ENCODE measurements at regions not wholly inside any gene's neighbourhood (a gene's known extent, or its start where the extent isn't known, plus 50 kb on each side); places are given as distances from the start of the nearest gene placed in this dataset.
"Not testable (repeated sequence)": the region's sequence is repeated elsewhere in the genome, so short reads cannot be mapped to it uniquely, and the experiment has no call there.

DNA sequence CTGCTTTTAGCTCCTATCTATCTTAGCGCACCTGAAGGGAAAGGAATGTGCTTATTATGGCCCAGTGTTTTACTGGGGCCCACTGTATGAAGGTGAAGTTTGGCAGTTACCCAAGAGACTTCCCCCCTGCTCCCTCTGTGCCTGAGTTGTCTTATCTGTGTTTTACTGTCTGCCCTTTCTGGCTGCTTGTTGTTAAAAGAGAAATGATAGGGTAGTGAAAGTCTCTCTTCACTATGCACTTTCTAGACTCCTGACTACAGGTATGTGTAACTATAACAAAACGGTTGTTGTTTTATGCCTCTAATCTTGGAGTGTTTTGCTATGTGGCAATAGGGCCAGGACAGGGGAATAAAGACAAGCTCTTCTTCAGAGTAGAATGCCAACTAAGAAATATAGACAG lies 326.9 kb downstream of the KIF20B start:
- 47% methylated on average over 2 of the region's 2 CpGs for WGBS
- no peak for TF ChIP-seq POLR2A (IDR thresholded peaks at IDR 0.05)
- TF ChIP-seq POLR2AphosphoS5 (IDR thresholded peaks at IDR 0.05), result no peak
- TF ChIP-seq, protein P1, sequence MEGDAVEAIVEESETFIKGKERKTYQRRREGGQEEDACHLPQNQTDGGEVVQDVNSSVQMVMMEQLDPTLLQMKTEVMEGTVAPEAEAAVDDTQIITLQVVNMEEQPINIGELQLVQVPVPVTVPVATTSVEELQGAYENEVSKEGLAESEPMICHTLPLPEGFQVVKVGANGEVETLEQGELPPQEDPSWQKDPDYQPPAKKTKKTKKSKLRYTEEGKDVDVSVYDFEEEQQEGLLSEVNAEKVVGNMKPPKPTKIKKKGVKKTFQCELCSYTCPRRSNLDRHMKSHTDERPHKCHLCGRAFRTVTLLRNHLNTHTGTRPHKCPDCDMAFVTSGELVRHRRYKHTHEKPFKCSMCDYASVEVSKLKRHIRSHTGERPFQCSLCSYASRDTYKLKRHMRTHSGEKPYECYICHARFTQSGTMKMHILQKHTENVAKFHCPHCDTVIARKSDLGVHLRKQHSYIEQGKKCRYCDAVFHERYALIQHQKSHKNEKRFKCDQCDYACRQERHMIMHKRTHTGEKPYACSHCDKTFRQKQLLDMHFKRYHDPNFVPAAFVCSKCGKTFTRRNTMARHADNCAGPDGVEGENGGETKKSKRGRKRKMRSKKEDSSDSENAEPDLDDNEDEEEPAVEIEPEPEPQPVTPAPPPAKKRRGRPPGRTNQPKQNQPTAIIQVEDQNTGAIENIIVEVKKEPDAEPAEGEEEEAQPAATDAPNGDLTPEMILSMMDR (IDR thresholded peaks at IDR 0.05), result no peak
- Histone ChIP-seq H3K9me3 (no peaks in the 10 kb centered on the region), H3K27me3 (replicated peaks; ENCODE audit: insufficient read depth) (no peaks in the 10 kb centered on the region), H3K4me3 (no peak overlapping the region), H3K4me1 (replicated peaks) (no peaks in the 10 kb centered on the region), H3K27ac (no peak overlapping the region), H3K36me3 (no peaks in the 10 kb centered on the region)
- no peak for DNase-seq (ENCODE audit: low spot score)
- intact Hi-C loops (cut with DNase I), result no loop called here

DNA sequence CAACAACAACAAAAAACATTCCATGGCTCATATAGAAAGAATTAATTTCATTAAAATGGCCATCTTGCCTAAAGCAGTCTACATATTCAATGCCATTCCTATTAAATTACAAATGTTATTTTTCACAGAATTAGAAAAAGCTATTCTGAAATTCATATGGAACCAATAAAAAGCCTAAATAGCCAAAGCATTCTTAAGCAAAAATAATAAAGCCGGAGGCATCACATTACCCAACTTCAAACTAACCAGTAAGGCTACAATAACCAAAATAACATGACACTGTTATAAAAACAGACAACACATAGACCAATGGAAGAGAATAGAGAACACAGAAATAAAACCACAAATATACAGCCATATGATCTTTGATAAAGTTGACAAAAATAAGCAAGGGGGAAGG lies 330.4 kb downstream of the KIF20B start:
- TF ChIP-seq, protein P1 (IDR thresholded peaks at IDR 0.05), result no peak
- TF ChIP-seq POLR2AphosphoS5 (IDR thresholded peaks at IDR 0.05) (no peak), POLR2A (IDR thresholded peaks at IDR 0.05) (no peak)
- H3K36me3 ChIP-seq, result no peaks in the 10 kb centered on the region
- H3K4me3 ChIP-seq, result no peak overlapping the region
- no peak overlapping the region for H3K27ac ChIP-seq
- H3K27me3 ChIP-seq (replicated peaks; ENCODE audit: insufficient read depth), result no peaks in the 10 kb centered on the region
- H3K9me3 ChIP-seq, result no peaks in the 10 kb centered on the region
- DNase-seq (ENCODE audit: low spot score), result no peak
- no peaks in the 10 kb centered on the region for H3K4me1 ChIP-seq (replicated peaks)
- intact Hi-C loops (cut with DNase I), result no loop called here
- 93% methylated on average over 1 of the region's 1 CpG for WGBS

DNA sequence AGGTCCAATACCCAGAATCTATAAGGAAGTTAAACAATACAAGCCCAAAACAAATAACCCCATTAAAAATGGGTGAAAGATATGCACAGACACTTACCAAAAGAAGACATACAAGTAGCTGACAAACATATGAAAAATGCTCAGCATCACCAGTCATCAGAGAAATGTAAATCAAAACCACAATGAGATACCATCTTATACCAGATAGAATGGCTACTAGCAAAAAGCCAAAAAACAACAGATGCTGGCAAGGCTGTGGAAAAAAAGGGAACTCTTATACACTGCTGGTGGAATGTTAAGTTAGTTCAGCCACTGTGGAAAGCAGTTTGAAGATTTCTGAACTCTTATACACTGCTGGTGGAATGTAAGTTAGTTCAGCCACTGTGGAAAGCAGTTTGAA lies 331.1 kb downstream of the KIF20B start:
- TF ChIP-seq POLR2A (IDR thresholded peaks at IDR 0.05), result no peak
- TF ChIP-seq, protein P1 (IDR thresholded peaks at IDR 0.05), result no peak
- TF ChIP-seq POLR2AphosphoS5 (IDR thresholded peaks at IDR 0.05), result no peak
- no peaks in the 10 kb centered on the region for H3K9me3 ChIP-seq
- H3K36me3 ChIP-seq, result no peaks in the 10 kb centered on the region
- no peaks in the 10 kb centered on the region for H3K27me3 ChIP-seq (replicated peaks; ENCODE audit: insufficient read depth)
- DNase-seq (ENCODE audit: low spot score), result no peak
- H3K4me3 ChIP-seq, result no peak overlapping the region
- no peaks in the 10 kb centered on the region for H3K4me1 ChIP-seq (replicated peaks)
- intact Hi-C loops (cut with DNase I), result no loop called here
- no peak overlapping the region for H3K27ac ChIP-seq

DNA sequence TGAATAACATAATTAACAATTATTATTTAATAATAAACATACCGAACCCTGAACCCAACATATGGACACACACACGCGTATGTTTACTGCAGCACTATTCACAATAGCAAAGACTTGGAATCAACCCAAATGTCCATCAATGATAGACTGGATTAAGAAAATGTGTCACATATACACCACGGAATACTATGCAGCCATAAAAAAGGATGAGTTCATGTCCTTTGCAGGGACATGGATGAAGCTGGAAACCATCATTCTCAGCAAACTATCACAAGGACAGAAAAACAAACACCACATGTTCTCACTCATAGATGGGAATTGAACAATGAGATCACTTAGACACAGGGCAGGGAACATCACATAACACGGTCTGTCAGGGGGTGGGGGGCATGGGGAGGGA lies 333.5 kb downstream of the KIF20B start:
- intact Hi-C loops (cut with DNase I), result not testable (repeated sequence)

DNA sequence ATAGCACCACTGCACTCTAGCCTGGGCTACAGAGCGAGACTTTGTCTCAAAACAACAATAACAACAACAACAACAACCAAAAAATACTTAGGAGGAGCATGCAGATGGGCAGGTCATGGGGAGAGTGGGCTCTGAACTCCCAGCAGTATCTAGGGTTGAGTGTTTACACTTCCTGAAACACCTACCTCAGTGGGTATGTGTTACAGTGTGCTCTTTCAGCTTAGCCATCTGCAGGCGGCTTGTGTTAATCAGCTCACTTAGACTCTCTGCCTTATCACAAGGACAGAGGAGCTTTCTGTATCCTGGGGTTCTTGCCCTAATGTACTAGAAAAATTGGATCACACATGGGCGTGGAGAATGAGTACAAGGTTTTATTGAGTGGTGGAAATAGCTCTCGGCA lies 340.2 kb downstream of the KIF20B start:
- Histone ChIP-seq H3K36me3 (no peaks in the 10 kb centered on the region), H3K27me3 (replicated peaks; ENCODE audit: insufficient read depth) (no peaks in the 10 kb centered on the region), H3K27ac (no peak overlapping the region), H3K4me1 (replicated peaks) (no peaks in the 10 kb centered on the region), H3K4me3 (no peak overlapping the region), H3K9me3 (no peaks in the 10 kb centered on the region)
- intact Hi-C loops (cut with DNase I), result no loop called here
- DNase-seq (ENCODE audit: low spot score), result no peak
- WGBS, result 87% methylated on average over 4 of the region's 4 CpGs
- TF ChIP-seq POLR2A (IDR thresholded peaks at IDR 0.05), result no peak
- TF ChIP-seq, protein P1 (IDR thresholded peaks at IDR 0.05), result no peak

More for the DNA sequence above, 333.5 kb downstream of the KIF20B start:
- H3K4me3 ChIP-seq; DNase-seq (ENCODE audit: low spot score); H3K27ac ChIP-seq; H3K27me3 ChIP-seq (replicated peaks; ENCODE audit: insufficient read depth); H3K36me3 ChIP-seq; H3K4me1 ChIP-seq (replicated peaks); H3K9me3 ChIP-seq: not testable (repeated sequence)
- 75% methylated on average over 5 of the region's 5 CpGs for WGBS
